Left kidney (tissue), 1 donor: ENCODE measurements at regions not wholly inside any gene's neighbourhood (a gene's known extent, or its start where the extent isn't known, plus 50 kb on each side); places are given as distances from the start of the nearest gene placed in this dataset.

Experiments used
- DNase-seq: peaks from one replicate; pipeline ENCODE4 v3.0.0-alpha.2; 2013

DNA sequence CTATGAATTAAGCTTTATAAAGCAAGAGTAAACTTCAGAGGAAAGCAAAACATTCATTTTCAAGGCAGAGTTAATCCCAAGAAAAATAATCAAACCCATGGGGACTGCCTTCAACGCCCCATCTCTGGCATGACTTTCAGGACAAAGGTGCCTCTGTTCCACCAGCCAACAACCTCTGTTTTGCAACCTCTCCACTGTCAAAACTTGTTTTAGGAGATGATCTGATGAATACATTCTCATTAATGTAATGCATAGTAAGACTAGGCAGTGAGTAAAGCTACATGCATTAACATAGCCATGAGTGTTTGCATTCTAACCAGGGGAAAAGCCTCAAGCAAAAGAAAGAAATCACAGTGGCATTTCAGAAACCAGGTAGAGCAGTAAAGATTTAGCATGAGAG is 357.0 kb downstream of the FBXO15 start:
- DNase-seq: no peak

GRCh38 chr18:73787316-73787715 is 360.3 kb downstream of the FBXO15 start:
- DNase-seq: no peak

- no peak for DNase-seq
Observed at GRCh38 chr18:73785300-73785699, 362.3 kb downstream of the FBXO15 start.

GRCh38 chr18:73784853-73785252 is 362.8 kb downstream of the FBXO15 start:
- DNase-seq: no peak

GRCh38 chr18:73782405-73782804 is 365.2 kb downstream of the FBXO15 start:
- no peak for DNase-seq

DNA sequence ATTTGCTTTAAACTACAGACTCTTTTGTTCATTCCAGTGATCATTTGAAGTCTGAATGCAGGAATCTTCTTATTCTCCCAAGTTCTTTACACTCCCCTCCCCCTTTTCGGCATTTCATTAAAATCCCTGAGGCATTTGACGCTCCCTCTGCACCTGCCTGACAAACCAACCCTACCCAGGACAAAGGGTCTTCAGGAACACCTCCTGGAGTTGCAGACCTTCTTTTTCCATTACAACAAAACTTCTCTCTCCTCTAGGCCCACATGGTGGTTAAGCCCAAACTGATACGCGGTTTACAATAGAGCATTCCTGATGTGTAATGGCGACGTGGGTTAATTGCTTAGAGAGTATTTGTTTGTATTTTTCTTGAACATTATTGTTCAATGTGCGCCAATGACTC is 367.4 kb downstream of the FBXO15 start:
- DNase-seq: no peak

DNA sequence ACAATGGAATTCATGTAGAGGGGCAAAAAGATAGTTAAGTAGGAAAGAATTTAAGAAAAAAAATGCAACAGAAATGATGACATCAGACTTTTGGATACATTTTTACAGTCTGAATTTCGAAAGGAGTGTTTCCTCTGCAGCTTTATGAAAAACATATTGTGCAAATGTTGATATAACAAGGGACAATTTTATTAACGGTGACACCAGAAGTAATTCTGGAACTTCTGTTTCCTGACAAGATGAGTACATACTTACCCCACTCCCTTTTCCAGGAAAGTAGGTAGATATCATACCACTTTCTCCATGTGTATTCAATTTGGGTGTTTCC is 369.6 kb downstream of the FBXO15 start:
- DNase-seq: no peak

DNA sequence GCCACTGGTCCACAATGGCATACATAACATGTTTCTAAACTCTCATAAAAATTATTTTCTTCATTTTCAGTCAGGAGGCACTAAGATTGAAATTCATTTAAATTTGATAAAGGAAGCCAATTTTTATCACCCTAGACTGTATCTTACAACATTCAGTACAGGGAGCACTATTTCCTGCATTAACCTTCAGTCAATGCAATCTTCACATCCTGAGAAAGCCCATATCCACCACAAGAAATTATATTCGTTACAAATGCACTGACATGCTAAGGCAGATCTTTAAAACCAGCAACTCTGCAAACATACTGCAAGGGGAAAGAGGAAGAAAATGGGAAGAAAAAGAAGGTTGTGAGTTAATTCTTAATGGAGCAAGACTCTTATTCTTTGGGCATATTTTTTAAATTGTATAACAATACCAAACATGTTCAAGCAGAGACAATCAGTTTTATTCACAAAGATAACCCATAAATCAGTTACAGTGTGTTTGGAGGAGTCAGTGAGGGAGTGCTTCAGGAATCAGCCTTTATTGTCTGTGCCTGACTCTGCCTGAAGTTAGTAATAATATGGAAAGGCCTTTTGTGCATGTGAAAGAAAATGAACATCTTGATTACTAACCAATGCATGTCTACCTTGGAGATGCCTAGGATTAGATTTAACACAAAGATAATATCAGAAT is 370.1 kb downstream of the FBXO15 start:
- no peak for DNase-seq

DNA sequence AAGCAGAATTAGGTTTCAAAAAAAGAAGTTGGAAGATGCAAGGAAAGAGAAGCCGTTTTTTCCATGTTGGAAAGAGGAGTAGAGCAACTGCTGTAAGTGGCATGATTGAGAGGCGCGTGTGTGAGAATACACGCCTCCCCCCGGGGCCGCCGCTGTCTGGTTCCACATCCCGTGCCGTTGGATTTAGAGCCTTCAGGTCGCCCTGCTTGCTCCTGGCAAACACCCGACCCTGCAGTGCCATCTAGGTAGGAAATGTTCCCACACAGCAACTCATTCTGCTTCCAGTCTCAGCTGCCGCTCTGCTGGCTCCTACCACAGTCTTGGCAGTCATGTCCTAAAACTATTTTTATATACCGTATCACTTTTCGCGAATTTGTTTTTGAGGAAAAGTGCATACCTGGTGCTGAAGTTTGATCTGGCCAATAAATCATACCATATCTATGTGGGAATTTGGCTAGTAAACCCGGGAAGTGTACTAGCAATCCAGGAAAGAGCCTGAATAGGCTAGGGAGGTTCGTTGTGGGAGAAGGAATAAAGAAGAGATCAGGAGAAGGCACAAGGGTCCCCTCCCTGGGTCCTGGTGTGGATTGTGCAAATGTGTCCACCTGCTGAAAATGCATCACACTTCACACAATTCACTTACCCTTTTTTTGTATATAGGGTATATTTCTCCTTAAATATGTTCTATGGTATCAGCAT is 372.7 kb downstream of the FBXO15 start:
- DNase-seq: peak; percentile 71

GRCh38 chr18:73768043-73768442 is 379.6 kb downstream of the FBXO15 start:
- no peak for DNase-seq

- no peak for DNase-seq
Observed at GRCh38 chr18:73766910-73767515, 380.6 kb downstream of the FBXO15 start.

DNA sequence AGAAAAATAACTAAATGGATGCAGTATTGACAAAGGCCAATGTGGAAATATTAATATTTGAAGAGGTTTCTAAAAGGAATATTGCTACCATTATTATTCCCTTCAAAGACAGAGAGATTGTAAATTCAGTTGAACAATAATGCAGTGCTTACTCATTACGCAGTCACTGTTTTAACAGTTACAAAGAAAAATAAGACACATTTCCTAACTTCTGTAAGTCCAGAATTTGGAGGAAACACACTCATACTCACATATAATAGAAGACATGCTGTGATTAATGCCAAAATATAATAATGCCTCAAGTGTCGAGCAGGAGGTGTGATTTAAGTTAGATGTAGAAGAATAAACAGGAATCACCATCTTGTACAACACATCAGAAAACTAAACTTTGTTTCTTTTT is 389.2 kb downstream of the FBXO15 start:
- no peak for DNase-seq

- DNase-seq: no peak
Observed at GRCh38 chr18:73756256-73757091, 391.2 kb downstream of the FBXO15 start.

DNA sequence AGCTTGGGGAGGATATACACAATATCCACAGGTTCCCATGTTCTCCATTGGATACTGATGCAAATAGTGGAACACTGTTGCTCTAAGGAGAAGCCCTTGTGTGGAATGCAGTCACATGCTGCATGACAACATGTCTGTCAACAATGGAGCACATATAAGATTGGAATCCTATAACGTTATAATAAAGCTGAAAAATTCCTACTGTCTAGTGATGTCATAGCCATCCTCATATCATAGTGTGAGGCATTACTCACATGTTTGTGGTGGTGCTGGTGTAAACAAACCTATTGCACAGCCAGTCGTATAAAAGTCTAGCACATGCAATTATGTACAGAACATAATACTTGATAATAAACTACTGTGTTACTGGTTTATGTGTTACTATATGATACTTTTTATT is 394.7 kb downstream of the FBXO15 start:
- DNase-seq: no peak

GRCh38 chr18:73752546-73752945 is 395.1 kb downstream of the FBXO15 start:
- DNase-seq: no peak

DNA sequence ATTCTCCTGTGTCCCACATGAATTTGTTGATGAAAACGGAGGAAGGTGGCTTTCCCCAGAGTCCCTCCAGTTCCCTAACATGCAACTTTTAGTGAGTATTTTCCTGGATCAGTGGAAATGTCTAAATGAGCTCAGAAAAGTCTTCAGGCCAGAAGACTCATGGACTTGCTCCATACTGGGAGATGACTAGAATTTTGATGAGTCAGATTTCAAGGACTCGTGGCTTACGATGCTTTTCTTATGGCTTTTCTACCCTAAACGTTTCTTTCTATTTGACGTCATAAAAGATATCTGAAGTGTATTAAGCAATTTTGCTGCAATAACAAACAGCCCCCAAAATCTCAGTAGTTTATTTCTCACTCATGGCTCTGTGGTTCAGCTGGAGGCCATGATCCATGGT is 397.6 kb downstream of the FBXO15 start:
- no peak for DNase-seq

GRCh38 chr18:73749304-73749703 is 398.3 kb downstream of the FBXO15 start:
- no peak for DNase-seq

DNA sequence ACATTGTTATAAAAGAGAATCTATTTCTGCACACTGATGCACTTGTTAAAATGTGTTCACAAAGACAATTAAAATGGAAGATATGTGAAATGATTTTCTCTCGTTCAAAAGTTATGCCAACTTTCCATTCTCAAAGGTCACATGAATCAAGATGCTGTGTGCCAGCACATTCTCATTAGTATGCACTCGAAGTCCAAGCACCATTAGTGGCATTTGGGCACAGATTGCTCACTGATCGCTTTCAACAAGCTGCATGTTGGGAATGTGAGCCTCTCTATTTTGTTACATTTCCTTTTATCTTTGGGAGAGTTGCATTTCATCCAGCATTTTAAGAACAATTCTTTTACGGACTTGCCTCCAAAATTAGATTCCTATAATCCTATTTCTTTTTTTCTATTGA is 398.9 kb downstream of the FBXO15 start:
- no peak for DNase-seq

DNA sequence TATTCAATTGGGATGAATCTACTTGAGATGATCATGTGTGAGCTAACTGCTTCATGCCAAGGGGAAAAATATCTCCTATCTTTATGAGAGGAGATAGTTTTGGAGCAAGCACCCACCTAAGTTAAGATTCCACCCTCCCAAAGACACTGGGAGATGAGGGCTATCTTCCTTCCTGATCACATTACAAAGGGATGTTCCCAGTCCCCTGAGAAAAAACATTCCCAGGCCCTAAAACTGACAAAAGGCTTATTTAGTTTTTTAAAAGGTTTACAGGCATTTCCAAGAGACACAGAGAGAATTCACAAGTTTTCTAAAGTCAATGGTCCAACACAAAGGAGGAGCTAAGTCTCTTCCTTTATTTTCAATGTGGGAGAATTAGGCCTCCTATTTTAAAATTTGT is 401.5 kb downstream of the FBXO15 start:
- DNase-seq: peak; percentile 37

DNA sequence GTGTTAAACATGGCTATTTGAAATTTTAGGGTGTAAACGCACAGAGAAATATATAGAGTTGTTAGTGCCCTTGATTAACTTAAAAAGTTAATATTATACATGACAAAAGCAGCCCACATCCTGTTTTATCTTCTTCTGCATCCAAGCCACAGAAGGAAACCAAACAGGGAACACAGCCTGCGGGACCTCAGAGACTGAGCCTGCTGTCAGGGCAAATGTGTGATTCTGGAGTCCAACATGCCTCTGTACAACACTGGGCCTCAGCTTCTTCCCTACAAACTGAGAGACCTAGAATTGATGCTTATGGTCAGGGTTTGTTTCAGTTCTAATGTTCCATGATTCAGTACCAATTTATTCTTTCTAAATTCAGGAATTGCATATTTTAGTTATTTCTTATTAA is 404.7 kb downstream of the FBXO15 start:
- DNase-seq: no peak

DNA sequence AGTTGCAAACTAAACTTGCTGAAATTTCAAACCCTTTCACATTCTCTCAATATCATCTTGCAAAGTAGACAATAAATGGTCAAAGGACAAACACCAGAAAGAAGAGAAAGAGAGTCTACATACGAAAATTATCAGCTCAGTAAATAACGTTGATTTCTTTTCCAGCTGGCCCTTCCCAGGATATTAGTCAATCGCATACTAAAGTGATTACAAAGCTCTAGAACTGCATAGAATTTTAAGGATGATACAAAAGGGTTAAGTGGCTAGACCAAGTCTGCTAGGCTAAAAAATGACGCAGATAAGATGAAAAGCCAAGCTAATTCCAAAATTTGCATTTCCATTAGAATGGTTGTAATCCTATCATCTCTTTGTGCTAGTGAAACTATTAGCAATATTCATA is 405.7 kb downstream of the FBXO15 start:
- DNase-seq: no peak

- no peak for DNase-seq
Observed at GRCh38 chr18:73739098-73739497, 408.5 kb downstream of the FBXO15 start.

GRCh38 chr18:73737990-73738389 is 409.6 kb downstream of the FBXO15 start:
- no peak for DNase-seq
